Keratinocyte (primary cell): ENCODE measurements at regions not wholly inside any gene's neighbourhood (a gene's known extent, or its start where the extent isn't known, plus 50 kb on each side); places are given as distances from the start of the nearest gene placed in this dataset.

Experiments
- EZH2 ChIP-seq: IDR thresholded peaks from one replicate; pipeline ENCODE4 v1.6.1; 2012; ENCODE audit warnings: inconsistent platforms, mild to moderate bottlenecking, low read length, moderate library complexity
- TF ChIP-seq, protein P1 (sequence below), 3 experiments: IDR thresholded peaks in 1 of 3; conservative IDR thresholded peaks in 1 of 3; optimal IDR thresholded peaks in 1 of 3; 2 replicates in 2 of 3; 3 replicates in 1 of 3; pipeline versions ENCODE3 to v1.5.1; 2011; ENCODE audit warnings: low read length in 3 of 3, mild to moderate bottlenecking in 3 of 3, moderate library complexity in 2 of 3, control low read depth in 1 of 3, inconsistent platforms in 1 of 3; ENCODE audit not compliant: insufficient read depth in 2 of 3; ENCODE audit errors: extremely low read depth in 1 of 3

DNA sequence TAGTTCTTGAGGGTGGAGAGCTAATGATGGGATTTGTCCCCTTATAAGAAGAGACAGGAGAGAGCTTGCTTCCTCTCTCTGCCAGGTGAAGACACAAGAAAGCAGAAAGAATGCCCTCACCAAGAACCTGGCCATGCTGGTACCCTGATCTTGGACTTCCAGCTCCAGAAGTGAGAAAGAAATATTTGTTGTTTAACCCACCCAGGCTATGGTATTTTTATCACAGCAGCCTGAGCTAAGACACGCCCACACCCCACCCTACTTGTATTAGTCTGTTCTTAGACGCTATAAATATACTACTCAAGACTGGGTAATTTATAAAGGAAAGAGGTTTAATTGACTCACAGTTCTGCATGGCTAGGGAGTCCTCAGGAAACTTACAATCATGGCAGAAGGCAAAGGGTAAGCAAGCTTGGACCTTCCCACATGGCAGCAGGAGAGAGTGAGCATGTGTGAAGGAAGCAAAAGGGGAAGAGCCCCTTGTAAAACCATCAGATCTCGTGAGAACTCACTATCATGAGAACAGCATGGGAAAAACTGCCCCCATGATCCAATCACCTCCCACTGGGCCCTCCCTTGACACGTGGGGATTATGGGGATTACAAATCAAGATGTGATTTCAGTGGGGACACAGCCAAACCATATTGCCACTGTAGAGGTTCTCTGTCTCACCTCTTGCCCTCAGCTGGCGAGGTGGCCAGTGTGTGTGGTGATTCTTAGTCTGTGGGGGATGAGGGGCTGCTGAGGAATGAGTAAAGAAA, 57.4 kb upstream of the RCBTB2 start:
- TF ChIP-seq, protein P1, sequence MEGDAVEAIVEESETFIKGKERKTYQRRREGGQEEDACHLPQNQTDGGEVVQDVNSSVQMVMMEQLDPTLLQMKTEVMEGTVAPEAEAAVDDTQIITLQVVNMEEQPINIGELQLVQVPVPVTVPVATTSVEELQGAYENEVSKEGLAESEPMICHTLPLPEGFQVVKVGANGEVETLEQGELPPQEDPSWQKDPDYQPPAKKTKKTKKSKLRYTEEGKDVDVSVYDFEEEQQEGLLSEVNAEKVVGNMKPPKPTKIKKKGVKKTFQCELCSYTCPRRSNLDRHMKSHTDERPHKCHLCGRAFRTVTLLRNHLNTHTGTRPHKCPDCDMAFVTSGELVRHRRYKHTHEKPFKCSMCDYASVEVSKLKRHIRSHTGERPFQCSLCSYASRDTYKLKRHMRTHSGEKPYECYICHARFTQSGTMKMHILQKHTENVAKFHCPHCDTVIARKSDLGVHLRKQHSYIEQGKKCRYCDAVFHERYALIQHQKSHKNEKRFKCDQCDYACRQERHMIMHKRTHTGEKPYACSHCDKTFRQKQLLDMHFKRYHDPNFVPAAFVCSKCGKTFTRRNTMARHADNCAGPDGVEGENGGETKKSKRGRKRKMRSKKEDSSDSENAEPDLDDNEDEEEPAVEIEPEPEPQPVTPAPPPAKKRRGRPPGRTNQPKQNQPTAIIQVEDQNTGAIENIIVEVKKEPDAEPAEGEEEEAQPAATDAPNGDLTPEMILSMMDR (optimal IDR thresholded peaks at IDR 0.05 in 1 of 3, IDR thresholded peaks at IDR 0.05 in 1 of 3, conservative IDR thresholded peaks at IDR 0.05 in 1 of 3; ENCODE audit: extremely low read depth in 1 of 3, insufficient read depth in 2 of 3, low read length in 3 of 3), result no peak
- no peak for TF ChIP-seq EZH2
